D721Med (cell line): ENCODE measurements at regions not wholly inside any gene's neighbourhood (a gene's known extent, or its start where the extent isn't known, plus 50 kb on each side); places are given as distances from the start of the nearest gene placed in this dataset.
"Not testable (repeated sequence)": the region's sequence is repeated elsewhere in the genome, so short reads cannot be mapped to it uniquely, and the experiment has no call there.

Source experiments
- DNase-seq: peaks from one replicate; pipeline ENCODE4 v3.0.0; 2011; ENCODE audit warnings: low spot score; ENCODE audit not compliant: insufficient read length
- FAIRE-seq: peaks from 2 replicates; lab custom pipeline; 2011; peaks lifted over from hg19 to GRCh38; lab: Jason Lieb, UNC
- TF ChIP-seq, protein P1 (sequence below): IDR thresholded peaks from 2 replicates; pipeline ENCODE4 v1.5.1; 2012; ENCODE audit warnings: mild to moderate bottlenecking, control low read depth; ENCODE audit not compliant: insufficient read depth; ENCODE audit errors: missing control alignments

DNA sequence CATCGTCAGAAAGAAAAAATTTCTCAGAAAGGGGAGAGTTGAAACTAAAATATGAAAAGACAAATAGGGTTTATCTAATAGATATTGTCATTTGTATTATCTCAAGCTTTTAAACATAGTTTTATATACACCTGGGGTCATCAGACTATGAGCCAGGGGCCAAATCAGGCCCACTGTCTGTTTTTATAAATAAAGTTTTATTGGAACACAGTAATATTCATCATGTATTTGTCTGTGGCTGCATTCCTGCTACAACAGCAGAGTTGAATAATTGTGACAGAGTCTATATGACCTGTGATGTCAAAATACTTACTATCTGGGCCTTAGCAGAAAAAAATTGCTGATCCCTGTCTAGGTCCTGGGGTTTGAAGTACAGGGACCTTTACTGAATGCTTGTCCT, 120.5 kb upstream of the RUNX1 start:
- TF ChIP-seq, protein P1, sequence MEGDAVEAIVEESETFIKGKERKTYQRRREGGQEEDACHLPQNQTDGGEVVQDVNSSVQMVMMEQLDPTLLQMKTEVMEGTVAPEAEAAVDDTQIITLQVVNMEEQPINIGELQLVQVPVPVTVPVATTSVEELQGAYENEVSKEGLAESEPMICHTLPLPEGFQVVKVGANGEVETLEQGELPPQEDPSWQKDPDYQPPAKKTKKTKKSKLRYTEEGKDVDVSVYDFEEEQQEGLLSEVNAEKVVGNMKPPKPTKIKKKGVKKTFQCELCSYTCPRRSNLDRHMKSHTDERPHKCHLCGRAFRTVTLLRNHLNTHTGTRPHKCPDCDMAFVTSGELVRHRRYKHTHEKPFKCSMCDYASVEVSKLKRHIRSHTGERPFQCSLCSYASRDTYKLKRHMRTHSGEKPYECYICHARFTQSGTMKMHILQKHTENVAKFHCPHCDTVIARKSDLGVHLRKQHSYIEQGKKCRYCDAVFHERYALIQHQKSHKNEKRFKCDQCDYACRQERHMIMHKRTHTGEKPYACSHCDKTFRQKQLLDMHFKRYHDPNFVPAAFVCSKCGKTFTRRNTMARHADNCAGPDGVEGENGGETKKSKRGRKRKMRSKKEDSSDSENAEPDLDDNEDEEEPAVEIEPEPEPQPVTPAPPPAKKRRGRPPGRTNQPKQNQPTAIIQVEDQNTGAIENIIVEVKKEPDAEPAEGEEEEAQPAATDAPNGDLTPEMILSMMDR, result no peak
- FAIRE-seq (no peak), DNase-seq (no peak)

DNA sequence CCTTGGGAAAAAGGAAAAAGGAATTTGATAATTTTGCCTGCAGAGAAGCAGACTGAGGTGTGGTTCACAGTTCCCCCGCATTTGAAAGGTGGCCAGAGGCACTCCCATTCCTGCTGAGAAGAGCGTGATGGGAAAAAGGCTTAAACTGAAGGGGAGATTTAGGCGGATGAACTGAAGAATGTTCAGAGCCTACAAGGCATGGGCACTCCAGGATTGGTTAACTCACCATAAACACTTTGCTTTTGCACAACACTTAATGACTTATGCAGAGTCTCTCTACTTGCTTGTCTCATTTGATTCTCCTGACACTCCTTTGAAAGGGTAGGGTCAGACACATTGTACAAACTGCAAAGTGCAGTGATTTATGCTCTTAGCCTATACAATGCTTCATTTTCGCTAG, 119.6 kb upstream of the RUNX1 start:
- DNase-seq (no peak), FAIRE-seq (no peak)

DNA sequence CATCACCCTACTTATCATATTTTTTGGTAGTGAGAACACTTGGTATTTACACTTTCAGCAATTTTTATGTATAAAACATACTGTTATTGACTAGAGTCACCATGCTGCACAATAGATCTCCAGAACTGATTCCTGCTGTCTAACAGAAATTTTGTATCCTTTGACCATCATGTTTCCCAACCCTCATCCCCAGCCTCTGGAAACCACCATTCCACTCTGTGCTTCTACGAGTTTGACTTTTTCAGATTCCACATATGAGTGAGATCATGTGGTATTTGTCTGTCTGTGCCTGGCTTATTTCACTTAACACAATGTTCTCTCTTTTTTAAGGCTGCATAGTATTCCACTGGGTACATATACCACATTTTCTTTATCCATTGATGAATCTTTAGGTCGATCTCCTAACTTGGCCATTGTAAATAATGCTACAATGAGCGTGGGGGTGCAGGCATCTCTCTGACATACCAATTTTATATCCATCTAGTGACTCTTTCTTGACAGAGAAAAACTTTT, 115.9 kb upstream of the RUNX1 start:
- TF ChIP-seq, protein P1, result no peak
- FAIRE-seq (no peak), DNase-seq (no peak)

More for the DNA sequence above, 119.6 kb upstream of the RUNX1 start:
- TF ChIP-seq, protein P1, result no peak

DNA sequence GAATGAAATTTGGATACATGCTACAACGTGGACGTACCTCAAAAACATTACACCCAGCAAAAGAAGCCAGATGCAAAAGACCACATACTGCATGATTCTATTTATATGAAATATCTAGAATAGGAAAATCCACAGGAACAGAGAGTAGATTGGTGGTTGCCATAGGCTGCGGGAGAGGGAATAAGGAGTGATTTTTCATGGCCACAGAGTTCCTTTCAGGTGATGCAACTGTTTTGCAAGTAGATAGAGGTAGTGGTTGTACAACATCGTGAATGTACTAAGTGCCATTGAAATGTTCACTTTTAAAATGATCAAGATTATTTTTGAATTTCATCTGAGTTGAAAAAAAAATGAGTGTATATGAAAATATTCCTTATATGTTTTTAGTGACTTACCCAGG, 115.3 kb upstream of the RUNX1 start:
- FAIRE-seq, result no peak
- TF ChIP-seq, protein P1, result no peak
- no peak for DNase-seq

DNA sequence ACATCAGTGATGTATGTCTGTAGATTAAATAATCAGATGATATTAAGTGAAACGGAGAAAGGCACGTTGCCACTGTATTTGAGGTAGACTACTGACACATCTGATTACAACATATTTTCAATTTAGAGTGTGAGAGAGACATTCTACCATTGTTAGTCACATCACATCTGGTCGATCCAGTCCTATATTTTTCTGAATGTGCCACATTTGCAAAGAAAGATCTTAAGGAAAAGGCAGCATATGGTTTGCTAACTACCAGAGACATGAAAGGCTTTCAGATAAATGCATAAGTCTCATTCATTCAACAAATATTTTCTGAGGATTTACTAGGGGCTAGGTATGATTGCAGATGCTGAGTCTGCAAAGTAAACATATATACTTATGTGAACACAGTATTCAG, 114.3 kb upstream of the RUNX1 start:
- DNase-seq, result no peak
- TF ChIP-seq, protein P1, result no peak
- no peak for FAIRE-seq

DNA sequence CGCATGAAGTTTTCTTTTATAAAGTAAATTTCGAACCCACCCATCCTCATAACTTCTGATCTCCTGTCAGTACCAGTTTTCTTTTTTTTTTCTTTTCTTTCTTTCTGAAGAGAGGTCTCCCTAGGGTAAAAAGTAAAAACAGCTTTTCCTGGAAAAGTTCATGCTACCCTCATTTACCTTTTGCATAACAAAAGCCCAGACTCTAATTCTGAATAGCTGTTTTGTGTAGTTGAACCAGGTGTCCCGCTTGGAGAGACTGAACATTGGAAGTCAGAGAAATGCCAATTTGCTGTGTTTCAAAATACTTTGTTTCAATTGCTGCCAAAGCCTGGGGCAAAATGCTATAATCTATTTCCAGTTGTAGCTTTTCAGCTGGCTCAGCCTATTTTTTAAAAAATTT, 113.7 kb upstream of the RUNX1 start:
- FAIRE-seq (no peak), DNase-seq (no peak)
- TF ChIP-seq, protein P1, result no peak

DNA sequence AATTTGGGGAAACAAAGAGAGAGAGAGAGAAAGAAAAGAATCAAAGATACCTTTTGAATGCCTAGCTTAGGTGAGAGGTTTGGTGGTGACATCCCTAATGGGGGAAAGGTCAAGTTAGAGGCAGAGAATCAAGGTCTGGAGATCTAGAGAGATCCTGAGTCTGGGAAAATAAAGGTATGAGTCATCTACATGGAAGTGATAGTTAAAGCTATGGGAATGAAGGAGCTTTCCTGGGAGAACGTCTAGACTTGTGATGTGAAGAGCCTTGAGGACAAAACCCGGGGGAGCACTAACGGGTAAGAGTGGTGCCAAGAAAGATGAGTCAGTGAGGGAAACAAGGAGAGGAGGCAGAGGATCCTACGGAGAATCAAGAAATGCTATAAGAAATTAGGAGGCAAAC, 110.8 kb upstream of the RUNX1 start:
- DNase-seq, result no peak

DNA sequence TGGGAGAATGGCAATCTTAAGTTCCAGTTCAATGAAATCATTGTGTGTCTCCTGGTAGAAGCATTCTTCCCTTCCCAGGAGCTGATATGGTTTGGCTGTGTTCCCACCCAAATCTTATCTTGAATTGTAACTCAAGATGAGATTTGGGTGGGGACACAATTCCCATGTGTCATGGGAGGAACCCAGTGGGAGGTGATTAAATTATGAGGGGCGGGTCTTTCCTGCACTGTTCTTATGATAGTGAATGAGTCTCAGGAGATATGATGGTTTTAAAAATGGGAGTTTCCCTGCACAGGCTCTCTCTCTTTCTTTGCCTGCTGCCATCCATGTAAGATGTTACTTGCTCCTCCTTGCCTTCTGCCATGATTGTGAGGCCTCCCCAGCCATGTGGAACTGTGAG, 108.3 kb upstream of the RUNX1 start:
- not testable (repeated sequence) for FAIRE-seq, DNase-seq

More for the DNA sequence above, 110.8 kb upstream of the RUNX1 start:
- FAIRE-seq, result no peak
- TF ChIP-seq, protein P1, result no peak
